Kasumi-1 (cell line): ENCODE measurements at regions not wholly inside any gene's neighbourhood (a gene's known extent, or its start where the extent isn't known, plus 50 kb on each side); places are given as distances from the start of the nearest gene placed in this dataset.

Experiments
- DNase-seq, 2 experiments: peaks; one replicate each; lab custom pipeline; 2025; lab: John Stamatoyannopoulos, UW

DNA sequence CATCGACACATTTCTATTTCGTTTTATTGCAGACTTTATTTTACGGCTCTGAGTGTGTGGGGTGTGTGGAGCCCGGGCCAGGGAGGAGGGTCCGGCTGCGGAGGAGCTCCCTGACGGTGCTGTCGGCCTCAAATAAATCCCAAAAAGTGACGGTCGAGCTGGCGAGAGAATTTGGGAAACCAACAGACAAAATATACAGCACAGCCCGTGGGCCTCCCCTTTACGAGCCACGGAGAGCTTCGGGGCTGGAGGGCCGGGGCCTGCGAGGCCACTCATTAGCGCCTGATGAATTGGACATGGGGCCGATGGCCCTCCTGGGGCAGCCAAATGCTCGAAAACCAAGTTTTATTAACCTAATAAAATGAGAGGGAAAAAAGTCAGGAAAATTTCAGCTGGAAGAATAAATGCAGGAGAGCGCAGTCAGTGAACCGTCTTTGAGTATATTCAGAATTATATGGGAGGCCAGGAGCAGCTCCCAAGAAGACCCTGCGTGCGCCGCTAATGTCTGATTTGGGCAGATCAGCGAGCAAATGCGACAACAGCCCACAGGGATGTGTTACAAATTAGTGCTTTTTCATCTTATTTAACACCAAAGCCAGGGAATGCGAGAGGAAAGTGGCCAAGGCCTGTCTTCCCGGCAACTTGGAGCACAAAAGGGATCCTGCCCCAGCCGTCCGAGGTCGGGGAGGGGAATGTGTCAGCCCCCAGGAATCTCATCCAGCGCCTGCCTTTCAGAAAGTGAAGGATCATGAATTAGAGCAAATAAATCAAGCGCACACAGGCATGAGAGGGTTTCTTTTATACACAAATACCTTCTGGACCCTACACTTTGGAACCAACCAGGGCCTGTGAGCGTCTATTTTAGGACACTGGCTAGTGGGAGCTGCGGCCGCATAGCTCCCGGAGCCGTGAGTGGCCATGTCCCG lies 249.1 kb downstream of the C16orf95 start:
- DNase-seq: no peak

- no peak for DNase-seq
Measured at GRCh38 chr16:87068762-87069150, 248.4 kb downstream of the C16orf95 start.

GRCh38 chr16:87070657-87071056 lies 246.5 kb downstream of the C16orf95 start:
- no peak for DNase-seq

DNA sequence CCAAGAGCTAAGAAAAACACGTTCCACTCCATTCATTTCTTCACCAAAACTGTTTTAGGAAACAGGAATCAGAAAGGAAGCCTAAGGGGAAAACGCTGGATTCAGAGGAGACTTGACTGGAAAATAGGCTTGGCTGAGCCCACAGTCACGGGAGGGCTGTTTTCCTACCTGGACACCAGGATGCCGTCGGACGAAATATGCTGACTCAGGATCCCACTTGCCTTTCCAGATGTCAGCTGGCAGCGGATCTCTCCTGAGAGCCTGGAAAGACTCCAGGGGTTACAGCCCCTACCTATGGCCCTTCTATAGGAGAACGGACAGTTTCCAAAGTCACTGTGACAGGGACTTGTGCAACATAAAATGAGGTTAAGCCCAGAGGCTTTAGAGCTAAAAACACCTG lies 245.1 kb downstream of the C16orf95 start:
- DNase-seq: no peak

GRCh38 chr16:87074641-87075318 lies 242.4 kb downstream of the C16orf95 start:
- no peak for DNase-seq

- no peak for DNase-seq
Measured at GRCh38 chr16:87075319-87075860, 241.8 kb downstream of the C16orf95 start.

DNA sequence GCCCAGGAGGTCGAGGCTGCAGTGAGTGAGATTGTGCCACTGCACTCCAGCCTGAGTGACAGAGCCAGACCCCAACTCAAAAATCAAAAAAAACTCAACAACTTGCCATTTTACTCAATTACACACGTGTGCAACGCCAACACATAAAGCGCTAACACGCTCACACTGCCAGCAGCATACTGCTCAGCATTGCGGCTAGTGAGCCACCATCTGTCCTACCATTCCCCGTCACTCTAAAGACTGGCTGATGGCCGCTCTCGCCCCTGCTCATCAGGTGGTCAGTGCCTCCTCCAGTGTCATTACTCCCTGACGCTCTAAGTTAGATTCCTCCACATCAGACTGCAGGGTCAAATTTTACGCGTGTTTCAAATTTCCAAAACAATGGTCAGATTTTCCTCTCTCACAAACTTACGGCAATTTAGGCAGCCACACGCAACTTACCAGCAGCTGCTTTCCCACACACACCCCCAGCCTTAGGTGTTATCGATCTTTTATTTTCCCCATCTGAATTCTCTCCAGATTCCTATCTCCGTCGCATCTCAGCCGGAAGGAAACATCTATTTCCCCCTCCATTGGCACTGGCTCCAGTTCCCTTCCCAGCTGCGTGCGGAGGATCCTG lies 240.8 kb downstream of the C16orf95 start:
- DNase-seq: no peak

DNA sequence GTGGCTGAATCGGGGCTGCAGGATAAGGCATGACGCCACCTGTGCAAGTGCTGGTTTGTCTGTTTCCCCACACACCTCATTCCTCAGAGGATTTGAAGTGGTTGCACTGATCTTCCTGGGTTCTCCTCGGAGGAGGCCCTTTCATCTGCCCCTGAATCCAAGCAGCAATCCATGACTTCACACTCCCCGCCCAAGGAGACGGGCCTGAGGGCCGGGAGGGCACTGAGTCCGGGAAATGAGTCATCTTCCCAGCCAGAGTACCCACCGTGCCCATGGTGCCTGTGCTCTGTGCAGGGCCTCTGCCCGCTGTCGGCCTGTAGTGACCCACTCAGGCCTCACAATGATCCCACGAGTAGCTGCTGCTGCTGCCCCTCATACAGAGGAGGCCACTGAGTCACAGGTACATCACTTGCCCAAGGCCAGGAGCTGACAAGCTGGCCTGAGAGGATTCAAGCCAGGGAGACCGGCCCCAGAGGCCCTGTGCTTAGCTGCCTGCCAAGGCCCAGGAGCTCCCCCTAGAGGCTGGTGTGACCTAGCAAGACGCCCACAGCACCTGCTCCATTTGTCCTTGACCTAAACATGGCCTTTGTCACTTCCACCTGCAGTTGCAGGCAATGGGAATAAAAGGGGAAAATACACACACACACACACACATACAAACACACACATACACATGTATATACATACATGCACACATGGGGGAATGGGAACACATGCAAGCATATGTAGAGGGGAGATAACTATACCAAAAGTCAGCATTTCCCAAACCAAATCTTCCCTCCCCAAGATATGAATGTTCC lies 240.0 kb downstream of the C16orf95 start:
- DNase-seq: peak; percentile 37 to 38

DNA sequence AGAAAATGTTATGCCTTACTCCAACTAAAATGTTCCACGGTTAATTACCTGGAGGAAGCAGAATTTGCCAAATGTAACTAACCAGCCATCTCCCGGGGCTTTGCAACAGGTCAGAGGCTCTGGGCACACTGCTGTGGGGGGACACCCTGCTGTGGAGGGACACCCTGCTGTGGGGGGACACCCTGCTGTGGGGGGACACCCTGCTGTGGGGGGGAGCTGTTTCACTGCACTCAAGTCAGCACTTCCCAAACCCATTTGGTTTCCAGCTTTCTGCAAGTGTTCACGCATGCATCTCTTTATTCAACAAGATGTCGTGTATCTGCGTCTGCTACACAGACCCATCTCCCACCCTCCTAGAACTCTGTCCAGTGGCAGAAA lies 239.5 kb downstream of the C16orf95 start:
- no peak for DNase-seq

DNA sequence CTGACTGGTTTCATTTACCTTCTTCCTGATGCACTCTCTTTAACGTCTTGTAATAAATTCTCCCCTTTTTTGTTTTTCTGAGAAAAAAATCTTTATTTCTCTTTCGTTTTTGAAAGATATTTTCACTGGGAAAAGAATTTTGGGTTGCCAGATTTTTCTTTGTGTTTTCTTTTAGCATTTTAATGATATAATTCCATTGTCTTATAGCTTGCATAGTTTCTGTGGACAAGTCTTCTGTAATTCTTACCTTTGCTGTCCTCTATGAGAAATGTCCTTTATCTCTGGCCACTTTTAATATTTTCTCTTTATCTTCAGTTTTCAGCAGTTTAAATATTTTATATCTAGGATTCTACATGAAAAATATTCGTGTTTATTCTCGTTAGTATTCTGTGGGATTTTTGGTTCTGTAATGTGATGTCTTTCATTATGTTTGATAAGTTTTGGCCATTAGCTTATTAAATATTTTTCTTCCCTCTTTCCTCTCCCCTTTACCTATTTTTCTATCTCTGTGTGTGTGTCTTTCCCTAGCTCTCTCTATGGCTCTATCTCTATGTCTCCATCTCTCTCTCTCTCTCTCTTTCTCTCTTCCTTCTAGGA lies 236.5 kb downstream of the C16orf95 start:
- DNase-seq: no peak

- DNase-seq: no peak
Measured at GRCh38 chr16:87085441-87085840, 231.8 kb downstream of the C16orf95 start.

- no peak for DNase-seq
Measured at GRCh38 chr16:87086156-87086555, 231.0 kb downstream of the C16orf95 start.

GRCh38 chr16:87086575-87086974 lies 230.6 kb downstream of the C16orf95 start:
- DNase-seq: no peak

GRCh38 chr16:87092958-87093357 lies 224.2 kb downstream of the C16orf95 start:
- DNase-seq: no peak

DNA sequence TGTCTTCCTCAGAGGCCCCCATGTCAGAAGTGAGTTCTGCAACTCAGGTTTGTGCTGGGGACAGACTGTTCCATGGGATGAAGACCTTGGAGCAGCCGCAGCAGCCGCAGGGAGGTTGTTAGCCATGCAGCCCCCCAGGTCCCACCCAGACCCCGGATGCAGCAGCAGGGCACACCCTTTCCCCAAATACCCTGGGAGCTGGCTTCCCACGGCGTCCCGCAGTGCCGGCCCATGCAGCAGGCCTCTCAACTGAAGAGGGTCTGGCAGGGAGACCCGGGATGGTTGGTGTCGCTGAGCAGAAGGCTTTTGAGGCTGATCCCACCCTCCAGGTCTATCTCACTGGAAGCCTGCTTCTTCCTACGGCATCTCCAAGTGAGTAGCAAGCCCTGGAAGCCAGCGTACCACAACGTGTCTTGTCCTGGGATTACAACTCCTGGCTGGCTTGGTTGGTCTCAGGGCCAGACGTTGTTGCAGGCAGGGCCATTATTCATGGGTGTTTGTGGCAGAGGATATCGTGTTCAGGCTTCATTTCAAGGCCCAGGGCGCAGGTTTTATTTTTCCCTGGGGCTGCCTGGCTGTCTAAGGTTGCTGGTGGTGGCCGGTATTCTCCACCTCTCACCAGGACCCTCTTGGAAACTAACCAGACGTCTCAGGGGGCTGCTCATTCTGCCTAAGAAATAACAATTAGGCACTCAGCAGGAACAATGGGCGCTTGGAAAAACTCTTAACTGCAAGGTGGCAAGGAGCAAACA lies 223.2 kb downstream of the C16orf95 start:
- DNase-seq: no peak

- no peak for DNase-seq
Measured at GRCh38 chr16:87094556-87094865, 222.7 kb downstream of the C16orf95 start.

- no peak for DNase-seq
Measured at GRCh38 chr16:87095271-87095670, 221.9 kb downstream of the C16orf95 start.

- DNase-seq: no peak
Measured at GRCh38 chr16:87096746-87097333, 220.4 kb downstream of the C16orf95 start.

GRCh38 chr16:87098361-87098760 lies 218.8 kb downstream of the C16orf95 start:
- DNase-seq: no peak

- no peak for DNase-seq
Measured at GRCh38 chr16:87098976-87099720, 218.0 kb downstream of the C16orf95 start.
